Astrocyte (in vitro differentiated cells and primary cell): ENCODE measurements at regions not wholly inside any gene's neighbourhood (a gene's known extent, or its start where the extent isn't known, plus 50 kb on each side); places are given as distances from the start of the nearest gene placed in this dataset.

Experiments used
- DNase-seq: peaks from one replicate; pipeline ENCODE4 v3.0.0-alpha.2; 2010; ENCODE audit warnings: low read depth
- FAIRE-seq: peaks from 2 replicates; lab custom pipeline; 2011; peaks lifted over from hg19 to GRCh38; lab: Jason Lieb, UNC
- H2AFZ ChIP-seq: 2 replicates; pipeline ENCODE4 v1.6.0; 2012; ENCODE audit warnings: low read depth, low read length, inconsistent platforms
- H3K27ac ChIP-seq: 2 replicates; pipeline ENCODE4 v1.5.1; 2011; ENCODE audit warnings: low read depth, low read length, inconsistent platforms
- H3K27me3 ChIP-seq: 2 replicates; pipeline ENCODE4 v1.6.0; 2011; ENCODE audit warnings: low read length, inconsistent platforms; ENCODE audit not compliant: insufficient read depth
- H3K36me3 ChIP-seq: 2 replicates; pipeline ENCODE4 v1.5.1; 2011; ENCODE audit warnings: low read length, inconsistent platforms; ENCODE audit not compliant: insufficient read depth
- H3K4me1 ChIP-seq: 2 replicates; pipeline ENCODE4 v1.5.1; 2011; ENCODE audit warnings: low read length, inconsistent platforms; ENCODE audit not compliant: insufficient read depth
- H3K4me2 ChIP-seq: 2 replicates; pipeline ENCODE4 v1.6.0; 2012; ENCODE audit warnings: low read length, inconsistent platforms
- H3K4me3 ChIP-seq: 2 replicates; pipeline ENCODE4 v1.5.1; 2011; ENCODE audit warnings: low read depth, mild to moderate bottlenecking, low read length, inconsistent platforms; ENCODE audit not compliant: insufficient read depth
- H3K79me2 ChIP-seq: 2 replicates; pipeline ENCODE4 v1.6.0; 2012; ENCODE audit warnings: mild to moderate bottlenecking, low read length, inconsistent platforms; ENCODE audit not compliant: insufficient read depth
- H3K9ac ChIP-seq: 2 replicates; pipeline ENCODE4 v1.6.0; 2012; ENCODE audit warnings: mild to moderate bottlenecking, low read length, inconsistent platforms
- H3K9me3 ChIP-seq: 2 replicates; pipeline ENCODE4 v1.5.1; 2012; ENCODE audit warnings: low read depth, mild to moderate bottlenecking, low read length, inconsistent platforms; ENCODE audit not compliant: insufficient read depth
- H4K20me1 ChIP-seq: 2 replicates; pipeline ENCODE4 v1.6.0; 2012; ENCODE audit warnings: low read length, inconsistent platforms; ENCODE audit not compliant: insufficient read depth
- H3K27ac Mint-ChIP-seq: one replicate; pipeline ENCODE4 v1.8.0; 2021; ENCODE audit warnings: mild to moderate bottlenecking, mixed read lengths; ENCODE audit not compliant: unreplicated experiment
- H3K27me3 Mint-ChIP-seq: one replicate; pipeline ENCODE4 v1.8.0; 2021; ENCODE audit warnings: low read depth, mixed read lengths; ENCODE audit not compliant: unreplicated experiment
- H3K36me3 Mint-ChIP-seq: one replicate; pipeline ENCODE4 v1.8.0; 2021; ENCODE audit warnings: low read depth, mixed read lengths; ENCODE audit not compliant: unreplicated experiment
- H3K4me1 Mint-ChIP-seq: one replicate; pipeline ENCODE4 v1.8.0; 2021; ENCODE audit warnings: low read depth, mixed read lengths; ENCODE audit not compliant: unreplicated experiment
- H3K4me3 Mint-ChIP-seq: one replicate; pipeline ENCODE4 v1.8.0; 2021; ENCODE audit warnings: mild to moderate bottlenecking, moderate library complexity, mixed read lengths; ENCODE audit not compliant: unreplicated experiment
- H3K9me3 Mint-ChIP-seq: one replicate; pipeline ENCODE4 v1.8.0; 2021; ENCODE audit warnings: mild to moderate bottlenecking, mixed read lengths; ENCODE audit not compliant: unreplicated experiment
- EZH2 ChIP-seq: IDR thresholded peaks from 2 replicates; pipeline ENCODE4 v1.6.1; 2012; ENCODE audit warnings: mild to moderate bottlenecking, low read length, inconsistent platforms; ENCODE audit not compliant: insufficient read depth
- TF ChIP-seq, protein P1 (sequence below): IDR thresholded peaks from 2 replicates; pipeline ENCODE4 v1.5.1; 2011; ENCODE audit warnings: low read depth, mild to moderate bottlenecking, inconsistent platforms, low read length, moderate library complexity; ENCODE audit not compliant: insufficient read depth

DNA sequence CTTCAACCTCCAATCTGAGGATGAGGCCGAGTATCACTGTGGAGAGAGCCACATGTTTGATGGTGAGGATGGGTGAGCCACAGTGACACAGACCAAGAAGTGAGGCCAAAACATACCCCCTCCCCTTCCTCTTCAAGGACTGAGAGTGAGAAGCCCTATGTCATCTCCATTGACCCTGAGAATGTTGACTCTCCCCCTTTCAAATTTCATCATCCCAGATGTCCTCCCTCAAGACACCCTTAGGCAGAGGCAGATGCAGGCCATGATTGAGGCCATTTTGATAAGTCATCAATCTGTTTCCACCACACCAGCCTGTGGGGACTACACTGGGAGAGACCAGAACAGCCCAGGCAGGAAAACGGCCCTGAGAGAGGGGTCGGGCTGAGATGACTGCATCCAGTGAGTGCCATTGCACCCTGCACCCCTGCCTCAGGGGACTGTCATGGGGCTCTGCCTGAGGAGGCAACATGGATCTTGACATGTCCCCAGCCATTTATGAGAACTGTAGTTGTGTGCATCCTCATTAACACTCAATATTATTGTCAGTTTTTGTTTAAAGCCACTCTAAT is 84.2 kb upstream of the IGLL5 start:
- FAIRE-seq (no peak), DNase-seq (no peak)
- Histone ChIP-seq H3K36me3 (no peaks in the 10 kb centered on the region), H3K9ac (no peak overlapping the region), H2AFZ (no peak overlapping the region), H4K20me1 (no peaks in the 10 kb centered on the region), H3K4me1 (no peaks in the 10 kb centered on the region), H3K4me3 (no peak overlapping the region), H3K27me3 (peaks cover 8% of the 10 kb centered on the region), H3K4me2 (no peak overlapping the region), H3K27ac (no peak overlapping the region), H3K9me3 (no peaks in the 10 kb centered on the region), H3K79me2 (no peaks in the 10 kb centered on the region)
- TF ChIP-seq EZH2: no peak
- TF ChIP-seq, protein P1, sequence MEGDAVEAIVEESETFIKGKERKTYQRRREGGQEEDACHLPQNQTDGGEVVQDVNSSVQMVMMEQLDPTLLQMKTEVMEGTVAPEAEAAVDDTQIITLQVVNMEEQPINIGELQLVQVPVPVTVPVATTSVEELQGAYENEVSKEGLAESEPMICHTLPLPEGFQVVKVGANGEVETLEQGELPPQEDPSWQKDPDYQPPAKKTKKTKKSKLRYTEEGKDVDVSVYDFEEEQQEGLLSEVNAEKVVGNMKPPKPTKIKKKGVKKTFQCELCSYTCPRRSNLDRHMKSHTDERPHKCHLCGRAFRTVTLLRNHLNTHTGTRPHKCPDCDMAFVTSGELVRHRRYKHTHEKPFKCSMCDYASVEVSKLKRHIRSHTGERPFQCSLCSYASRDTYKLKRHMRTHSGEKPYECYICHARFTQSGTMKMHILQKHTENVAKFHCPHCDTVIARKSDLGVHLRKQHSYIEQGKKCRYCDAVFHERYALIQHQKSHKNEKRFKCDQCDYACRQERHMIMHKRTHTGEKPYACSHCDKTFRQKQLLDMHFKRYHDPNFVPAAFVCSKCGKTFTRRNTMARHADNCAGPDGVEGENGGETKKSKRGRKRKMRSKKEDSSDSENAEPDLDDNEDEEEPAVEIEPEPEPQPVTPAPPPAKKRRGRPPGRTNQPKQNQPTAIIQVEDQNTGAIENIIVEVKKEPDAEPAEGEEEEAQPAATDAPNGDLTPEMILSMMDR: no peak
- Mint-ChIP-seq H3K4me1 (no peaks in the 10 kb centered on the region), H3K27ac (no peak overlapping the region), H3K9me3 (no peaks in the 10 kb centered on the region), H3K27me3 (peaks cover 46% of the 10 kb centered on the region), H3K4me3 (no peak overlapping the region), H3K36me3 (no peaks in the 10 kb centered on the region)

DNA sequence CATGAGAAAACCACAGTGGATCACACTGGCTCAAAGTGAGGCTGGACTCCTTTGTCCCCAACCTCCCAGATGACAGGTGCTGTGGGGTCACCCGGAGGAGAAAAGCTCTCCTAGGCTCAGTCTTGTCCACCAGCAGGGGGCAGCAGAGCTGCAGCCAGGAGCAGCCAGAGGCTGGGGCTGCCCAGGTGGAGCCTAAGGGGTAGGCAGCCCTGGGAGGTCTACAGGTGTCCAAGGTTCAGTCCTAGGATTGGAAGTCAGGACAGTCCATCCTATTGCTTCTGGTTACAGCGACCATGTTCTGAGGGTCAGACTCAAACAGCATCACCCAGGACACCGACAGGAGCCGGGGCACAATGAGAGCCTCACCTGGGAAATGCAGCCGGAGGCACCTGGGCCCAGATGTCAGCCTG is 77.6 kb upstream of the IGLL5 start:
- Histone ChIP-seq H3K36me3 (no peaks in the 10 kb centered on the region), H3K79me2 (no peaks in the 10 kb centered on the region), H2AFZ (no peak overlapping the region), H3K4me2 (no peak overlapping the region), H3K27me3 (peaks cover 8% of the 10 kb centered on the region), H4K20me1 (no peaks in the 10 kb centered on the region), H3K9ac (no peak overlapping the region), H3K9me3 (no peaks in the 10 kb centered on the region), H3K4me1 (no peaks in the 10 kb centered on the region), H3K27ac (no peak overlapping the region), H3K4me3 (no peak overlapping the region)
- FAIRE-seq (no peak), DNase-seq (peak; percentile 4)
- H3K36me3 Mint-ChIP-seq: no peaks in the 10 kb centered on the region
- no peak overlapping the region for H3K27ac Mint-ChIP-seq
- TF ChIP-seq EZH2: no peak
- TF ChIP-seq, protein P1: peak; percentile 58
- H3K4me3 Mint-ChIP-seq: no peak overlapping the region
- H3K27me3 Mint-ChIP-seq: peaks cover 49% of the 10 kb centered on the region
- peaks cover 2% of the 10 kb centered on the region for H3K9me3 Mint-ChIP-seq
- H3K4me1 Mint-ChIP-seq: no peaks in the 10 kb centered on the region

DNA sequence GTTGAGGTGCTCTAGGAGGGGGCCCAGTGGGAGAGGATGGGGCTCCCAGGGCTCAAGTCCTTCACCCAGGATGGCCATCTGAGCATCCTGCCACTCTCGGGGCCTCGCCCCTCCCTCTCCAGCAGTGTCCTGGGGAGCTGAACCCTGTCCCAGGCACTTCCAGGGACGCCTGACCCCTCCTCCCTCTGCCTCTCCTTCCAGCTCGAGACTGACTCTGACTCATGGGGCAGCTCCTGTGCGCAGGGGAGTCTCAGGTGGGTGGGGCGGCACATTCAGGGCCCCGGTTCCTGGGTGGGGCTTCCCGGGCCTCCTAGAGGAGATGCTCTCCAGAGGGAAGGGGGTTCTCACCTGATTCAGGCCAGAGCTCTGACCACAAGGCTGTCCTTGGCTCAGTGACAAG is 77.1 kb upstream of the IGLL5 start:
- Histone ChIP-seq H3K4me3 (no peak overlapping the region), H3K27ac (no peak overlapping the region), H3K4me2 (no peak overlapping the region), H3K27me3 (peaks cover 8% of the 10 kb centered on the region), H4K20me1 (no peaks in the 10 kb centered on the region), H3K36me3 (no peaks in the 10 kb centered on the region), H3K9me3 (no peaks in the 10 kb centered on the region), H3K9ac (no peak overlapping the region), H3K4me1 (no peaks in the 10 kb centered on the region), H3K79me2 (no peaks in the 10 kb centered on the region), H2AFZ (no peak overlapping the region)
- no peak overlapping the region for H3K27ac Mint-ChIP-seq
- no peak overlapping the region for H3K4me3 Mint-ChIP-seq
- no peak for FAIRE-seq
- TF ChIP-seq EZH2: no peak
- TF ChIP-seq, protein P1: no peak
- H3K27me3 Mint-ChIP-seq: peaks cover 52% of the 10 kb centered on the region
- H3K4me1 Mint-ChIP-seq: no peaks in the 10 kb centered on the region
- no peaks in the 10 kb centered on the region for H3K36me3 Mint-ChIP-seq
- DNase-seq: no peak
- peaks cover 2% of the 10 kb centered on the region for H3K9me3 Mint-ChIP-seq
